Islet precursor cell (in vitro differentiated cells): ENCODE measurements at regions not wholly inside any gene's neighbourhood (a gene's known extent, or its start where the extent isn't known, plus 50 kb on each side); places are given as distances from the start of the nearest gene placed in this dataset.

Experiments used
- DNase-seq: peaks from one replicate; pipeline ENCODE4 v3.0.0-alpha.2; 2018

DNA sequence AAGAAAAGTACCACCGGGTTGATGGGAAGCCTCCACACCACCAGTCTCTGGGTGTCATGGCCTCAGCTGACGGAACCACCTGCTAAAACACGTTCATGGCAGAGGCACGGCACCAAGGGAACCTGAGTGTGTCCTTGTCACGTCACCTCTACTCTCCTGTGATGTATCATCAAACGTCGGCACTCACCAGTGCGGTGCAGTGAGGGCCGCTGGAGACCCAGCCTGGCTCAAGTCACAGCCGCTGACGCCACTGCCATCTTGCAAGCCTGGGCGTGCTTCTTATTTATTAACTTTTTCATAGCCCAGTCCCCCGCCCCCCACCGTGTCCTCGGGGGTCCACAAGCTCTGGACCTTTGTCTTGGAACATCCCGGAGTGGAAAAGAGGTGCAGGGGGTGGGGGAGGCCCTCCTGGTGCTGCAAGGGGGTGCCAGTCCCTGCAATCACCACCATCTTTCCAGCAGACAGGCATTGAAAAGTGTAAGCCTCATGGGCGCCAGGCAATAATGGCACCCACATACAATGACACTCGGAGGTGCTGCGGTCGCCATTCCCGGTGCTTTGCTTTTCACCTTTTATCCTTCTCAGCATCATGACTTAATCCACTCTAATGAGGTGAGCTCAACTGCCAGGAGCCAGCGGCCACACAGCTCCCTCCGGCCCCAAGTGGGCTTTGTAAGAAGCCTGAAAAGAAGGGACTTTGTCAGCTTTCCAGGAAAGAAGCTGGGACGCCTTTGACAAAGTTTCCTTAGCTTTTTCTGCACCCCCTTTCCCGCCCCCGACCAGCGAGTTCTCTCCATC is 202.3 kb upstream of the IRX1 start:
- DNase-seq, result peak; percentile 43

- DNase-seq, result peak; percentile 67
These were observed 203.2 kb upstream of the IRX1 start for GRCh38 chr5:3392306-3392939.

DNA sequence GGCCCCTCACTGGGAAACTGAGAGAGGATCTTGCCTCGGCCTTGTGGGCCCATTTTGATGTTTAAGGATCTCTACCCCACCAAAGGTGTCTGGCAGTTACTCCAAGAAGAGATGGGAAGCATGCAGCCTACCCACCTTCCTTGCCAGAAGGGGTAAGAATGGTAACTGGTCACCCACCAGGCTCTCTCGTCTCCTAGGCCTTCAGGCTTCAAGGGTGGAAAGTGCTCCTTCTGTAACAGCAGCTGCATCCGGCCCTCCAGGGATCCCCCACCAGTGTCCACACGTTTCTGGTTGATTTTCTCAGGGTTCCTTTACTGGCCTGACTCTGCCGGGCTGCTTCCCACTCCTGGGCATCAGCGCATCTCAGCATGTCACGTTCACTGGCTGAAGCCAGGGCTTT is 204.4 kb upstream of the IRX1 start:
- DNase-seq, result peak; percentile 36

DNA sequence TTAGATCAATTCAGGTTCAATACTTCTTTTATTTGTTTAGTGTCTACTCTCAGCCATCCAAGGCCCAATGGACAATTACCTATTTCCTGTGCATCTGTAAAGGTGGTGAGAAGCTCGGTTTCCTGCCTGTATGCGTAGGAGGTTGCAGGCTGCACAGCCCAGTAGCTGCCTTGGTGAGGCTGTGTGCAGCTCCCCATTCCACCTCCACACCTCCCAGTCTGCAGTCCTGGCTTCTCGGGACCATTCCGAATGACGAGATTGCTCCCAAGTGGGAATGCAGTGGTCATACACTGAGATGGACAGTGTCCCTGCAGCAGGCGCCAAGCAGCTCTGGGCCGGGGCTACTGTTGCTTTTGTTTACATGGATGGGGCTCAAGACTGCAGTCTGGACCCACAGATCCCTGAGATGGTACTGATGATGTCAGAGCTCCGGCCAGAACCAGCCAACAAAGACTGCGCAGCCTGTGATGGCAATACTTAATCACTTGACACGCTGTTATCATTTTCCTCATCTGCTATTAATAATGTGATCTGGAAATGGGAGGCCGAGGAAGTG is 206.1 kb upstream of the IRX1 start:
- DNase-seq, result peak; percentile 33

GRCh38 chr5:3386637-3387036 is 209.0 kb upstream of the IRX1 start:
- peak; percentile 36 for DNase-seq

DNA sequence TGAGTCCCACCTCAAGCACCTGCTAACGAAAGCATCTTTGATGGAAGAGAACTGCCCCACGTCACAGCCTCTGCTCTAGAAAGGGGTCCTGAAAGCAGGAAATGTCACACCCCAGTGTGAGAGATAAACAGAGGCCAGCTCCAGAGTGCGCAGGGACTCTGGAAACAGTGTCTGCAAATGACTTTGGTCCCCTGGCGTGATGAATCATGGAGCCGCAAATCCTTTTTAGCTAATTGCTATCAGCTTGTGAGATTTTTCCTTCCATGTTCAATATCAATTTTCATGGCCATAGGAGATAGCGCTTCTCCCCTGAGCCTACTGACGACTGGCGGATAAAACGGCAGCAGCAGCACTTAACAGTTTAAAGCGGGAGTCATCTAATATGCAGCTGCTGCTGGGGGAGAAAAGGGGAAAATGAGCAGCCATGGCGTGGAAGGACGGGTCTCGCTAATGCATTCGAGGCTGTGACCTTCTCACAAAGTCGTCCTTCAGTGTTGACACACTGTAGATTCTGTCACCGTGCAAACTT is 209.6 kb upstream of the IRX1 start:
- peak; percentile 28 for DNase-seq

DNA sequence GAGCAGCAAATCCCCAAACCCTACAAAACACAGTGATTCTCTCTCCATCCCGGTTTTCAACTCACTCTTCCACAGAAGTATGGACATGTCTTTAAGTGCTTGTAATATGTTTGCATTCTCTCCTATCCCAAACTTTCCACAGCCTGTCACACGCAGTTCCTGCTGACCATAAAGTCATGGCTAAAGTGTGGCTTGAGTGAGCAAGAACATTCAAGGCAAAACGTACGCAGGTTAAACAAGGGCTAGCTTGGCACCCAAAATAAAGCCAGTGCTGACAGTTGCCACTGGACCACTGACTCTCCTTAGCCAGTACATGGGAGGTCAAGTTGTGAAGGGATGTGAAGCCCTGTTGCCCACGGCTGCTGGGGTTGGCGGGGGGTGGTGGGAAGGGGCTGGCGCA is 211.1 kb upstream of the IRX1 start:
- DNase-seq, result peak; percentile 32

DNA sequence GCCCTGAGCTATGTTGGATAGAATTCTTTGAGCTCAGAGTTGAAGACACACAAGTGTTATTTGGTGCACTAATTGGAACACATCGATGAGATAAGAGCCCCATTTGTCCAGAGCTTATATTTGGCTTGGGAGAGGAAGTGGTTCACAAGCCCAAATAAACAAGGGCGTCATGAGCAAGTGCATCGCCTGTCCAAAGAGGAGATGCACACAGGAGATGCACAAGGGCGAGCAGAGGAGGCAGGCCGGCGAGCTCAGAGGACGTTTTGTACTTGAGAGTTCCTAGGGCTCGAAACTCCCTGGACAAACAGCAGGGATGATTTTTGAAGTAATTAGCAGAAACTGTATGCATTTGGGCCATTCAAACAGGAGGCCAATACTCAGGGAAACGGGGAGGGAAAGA is 212.8 kb upstream of the IRX1 start:
- DNase-seq, result peak; percentile 28

GRCh38 chr5:3382151-3382550 is 213.5 kb upstream of the IRX1 start:
- DNase-seq, result peak; percentile 29

- DNase-seq, result peak; percentile 24
These were observed 214.3 kb upstream of the IRX1 start for GRCh38 chr5:3381206-3381825.

- DNase-seq, result no peak
These were observed 214.9 kb upstream of the IRX1 start for GRCh38 chr5:3380689-3381088.

- DNase-seq, result no peak
These were observed 217.8 kb upstream of the IRX1 start for GRCh38 chr5:3377831-3378230.

DNA sequence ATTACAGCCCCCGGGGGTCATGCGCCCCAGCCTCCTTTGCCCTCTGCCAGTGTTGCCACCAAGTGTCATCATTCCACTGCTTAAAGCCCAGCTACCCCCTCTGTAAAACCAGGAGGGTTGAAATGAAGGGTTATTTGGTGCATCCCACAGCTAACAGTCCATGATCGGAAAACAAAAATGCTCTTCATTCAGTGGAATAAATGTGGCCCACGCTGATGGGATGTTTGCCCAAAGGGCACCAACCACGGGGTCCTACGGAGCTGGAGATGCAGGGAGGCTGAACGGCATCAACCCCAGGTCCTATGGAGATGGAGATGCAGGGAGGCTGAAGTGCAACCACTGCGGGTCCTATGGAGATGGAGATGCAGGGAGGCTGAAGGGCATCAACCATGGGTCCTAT is 218.5 kb upstream of the IRX1 start:
- peak; percentile 30 for DNase-seq

- DNase-seq, result no peak
These were observed 219.0 kb upstream of the IRX1 start for GRCh38 chr5:3376611-3377010.

- DNase-seq, result no peak
These were observed 219.9 kb upstream of the IRX1 start for GRCh38 chr5:3375586-3376311.

- DNase-seq, result peak; percentile 9
These were observed 222.2 kb upstream of the IRX1 start for GRCh38 chr5:3373391-3373790.

DNA sequence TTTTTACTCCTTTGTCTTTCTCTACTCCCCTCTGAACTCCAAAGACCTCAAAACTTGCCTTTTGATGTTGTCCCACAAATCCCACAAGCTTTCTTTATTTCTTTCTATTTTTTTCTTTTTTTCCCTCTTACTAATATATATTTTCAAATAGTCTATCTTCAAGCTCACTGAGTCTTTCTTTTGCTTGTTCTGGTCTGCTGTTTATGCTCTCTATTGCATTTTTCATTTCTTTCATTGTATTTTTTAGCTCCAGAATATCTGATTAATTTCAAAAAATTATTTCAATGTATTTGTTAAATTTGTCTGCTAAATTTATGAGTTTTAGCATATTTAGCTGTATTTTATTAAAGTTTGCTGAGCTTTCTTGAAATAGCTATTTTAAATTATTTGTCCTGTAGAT is 223.3 kb upstream of the IRX1 start:
- no peak for DNase-seq

DNA sequence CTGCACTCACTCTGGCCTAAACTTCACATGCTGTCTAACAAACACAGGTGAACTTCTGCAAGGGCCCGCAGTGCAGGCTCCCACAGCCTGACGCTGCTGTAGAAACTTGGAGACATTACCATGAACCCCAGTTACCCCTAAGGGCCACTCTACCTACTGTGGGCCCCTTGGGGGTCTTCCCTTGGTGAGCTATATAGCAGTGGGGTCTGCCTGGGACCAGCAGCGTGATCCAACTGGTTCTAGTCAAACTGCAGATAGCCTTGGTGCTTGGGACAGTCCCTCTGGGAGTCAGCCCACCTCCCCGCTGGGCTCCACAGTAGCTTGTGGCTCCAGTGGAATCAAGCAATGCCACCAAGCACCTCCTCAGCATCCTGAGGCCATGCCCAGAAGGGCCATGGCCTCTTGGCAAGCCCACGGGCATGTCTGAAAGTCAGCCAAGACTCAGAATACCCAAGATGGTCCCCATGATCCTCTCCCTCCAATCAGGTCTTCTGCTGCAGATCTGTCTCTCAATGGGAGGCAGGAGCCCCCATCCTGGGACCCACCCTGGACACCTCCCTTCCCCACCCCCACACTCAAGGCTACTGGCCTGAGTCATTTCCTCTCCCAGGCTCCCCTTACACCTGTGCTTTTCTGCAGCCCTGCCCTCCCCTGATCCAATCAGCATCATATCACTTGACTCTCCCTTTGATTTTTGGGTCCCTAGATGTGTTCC is 230.0 kb upstream of the IRX1 start:
- DNase-seq, result peak; percentile 33

DNA sequence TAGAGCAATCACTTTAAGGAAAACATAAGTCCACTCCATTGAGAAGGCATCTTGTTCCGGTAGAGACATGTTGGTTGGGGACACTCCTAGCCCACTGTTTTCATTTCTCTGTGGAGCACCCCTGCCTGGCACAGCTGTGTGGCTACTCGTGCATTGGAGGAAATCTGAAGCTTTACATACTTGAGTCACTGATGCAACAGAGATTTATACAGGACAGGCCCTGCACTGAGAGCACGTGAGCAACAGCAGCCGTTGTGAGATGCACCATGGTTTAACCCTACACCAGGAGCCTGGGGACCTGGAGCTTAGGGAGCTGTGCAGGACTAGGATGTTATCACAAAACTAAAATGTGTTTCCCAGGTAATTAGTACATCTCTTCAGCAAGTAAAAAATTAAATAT is 230.7 kb upstream of the IRX1 start:
- peak; percentile 41 for DNase-seq

DNA sequence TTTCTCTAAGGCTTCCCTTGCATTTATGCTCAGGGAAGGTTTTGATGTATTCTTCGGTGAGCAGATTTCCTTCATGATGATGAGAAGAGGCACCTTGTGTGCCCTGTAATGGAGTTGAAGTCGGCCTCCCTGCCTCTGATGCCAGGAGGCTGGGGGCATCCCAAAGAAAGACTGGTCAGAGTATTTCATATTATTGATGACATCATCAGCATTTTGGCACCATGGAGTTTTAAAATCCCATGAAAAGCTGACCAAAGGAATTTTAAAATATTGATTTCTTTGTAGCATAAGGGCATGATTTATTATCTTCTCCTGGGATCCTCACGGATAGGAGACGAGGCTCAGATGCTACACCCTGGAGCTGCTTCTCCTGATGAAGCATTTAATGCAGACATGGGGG is 231.2 kb upstream of the IRX1 start:
- no peak for DNase-seq

- peak; percentile 21 for DNase-seq
These were observed 233.1 kb upstream of the IRX1 start for GRCh38 chr5:3362606-3362910.

DNA sequence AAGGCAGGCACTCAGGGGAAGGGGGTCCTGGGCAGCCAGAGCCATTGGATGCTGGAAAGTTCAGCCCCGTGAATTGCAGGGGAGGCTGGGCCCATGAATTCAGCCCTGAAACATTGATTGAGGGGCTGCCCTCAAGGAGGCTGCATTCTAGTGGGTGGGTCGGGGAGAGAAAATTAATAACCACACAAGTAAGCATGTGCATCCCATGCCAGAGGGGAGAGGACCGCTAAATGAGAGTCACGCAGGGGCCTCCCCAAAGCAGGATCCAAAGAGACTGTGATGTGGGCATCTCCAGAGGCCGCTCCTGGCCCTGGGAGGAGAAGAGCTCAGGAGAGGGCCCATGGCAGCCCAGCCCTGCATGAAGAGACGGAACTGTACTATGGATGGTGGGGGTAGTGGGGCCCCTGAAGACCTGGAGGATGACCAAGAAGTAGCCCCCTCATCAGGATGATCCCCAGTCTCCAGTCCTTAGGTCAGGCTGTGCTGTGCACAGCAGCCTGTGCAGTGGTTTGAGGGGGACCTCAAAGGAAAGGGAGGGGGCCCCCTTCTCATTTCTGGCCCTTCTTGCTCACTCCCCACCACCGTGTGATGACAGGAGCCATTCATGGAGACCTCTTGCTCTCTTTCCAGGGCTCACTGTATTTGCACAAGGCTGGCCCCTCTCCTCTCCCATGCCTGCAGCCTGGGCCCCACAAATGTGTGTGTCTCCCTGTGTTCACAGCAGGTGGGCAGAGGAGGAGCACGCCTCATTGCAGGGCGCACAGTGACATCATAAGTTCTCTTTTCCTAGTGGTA is 233.6 kb upstream of the IRX1 start:
- peak; percentile 40 for DNase-seq
